ENCODE measurements at regions not wholly inside any gene's neighbourhood (a gene's known extent, or its start where the extent isn't known, plus 50 kb on each side); places are given as distances from the start of the nearest gene placed in this dataset.

DNA sequence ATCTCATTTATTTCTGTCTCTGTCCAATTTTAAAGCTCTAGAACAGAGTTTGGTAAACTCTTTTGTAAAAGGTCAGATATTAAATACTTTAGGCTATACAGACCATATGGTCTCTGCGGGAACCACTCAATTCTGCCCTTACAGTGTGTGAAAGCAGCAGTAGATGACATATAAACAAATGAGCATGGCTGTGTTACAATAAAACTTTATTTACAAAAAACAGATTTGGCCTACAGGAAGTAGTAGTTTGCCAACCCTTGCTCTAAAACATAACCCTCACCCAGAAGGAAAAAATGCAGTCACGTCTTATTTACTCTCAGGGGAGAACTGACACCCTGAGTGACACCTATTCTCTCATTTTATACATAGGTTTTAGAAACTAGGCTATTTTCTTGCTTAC lies 220.4 kb downstream of the DEPDC1B start:
- TF ChIP-seq GATA2 (IDR thresholded peaks at IDR 0.05; ENCODE audit: low read depth, low read length): no peak
- TF ChIP-seq GATA3 (IDR thresholded peaks at IDR 0.05; ENCODE audit: low read depth, low read length): no peak

Measured in SH-SY5Y (cell line).